ENCODE measurements at regions not wholly inside any gene's neighbourhood (a gene's known extent, or its start where the extent isn't known, plus 50 kb on each side); places are given as distances from the start of the nearest gene placed in this dataset.

GRCh38 chr5:101806410-101806809, 489.7 kb downstream of the SLCO4C1 start:
- TF ChIP-seq CTCF (IDR thresholded peaks at IDR 0.05; ENCODE audit: low read depth, low read length, missing input control) (no peak), HNF4G (IDR thresholded peaks at IDR 0.05) (no peak), TAF1 (conservative IDR thresholded peaks at IDR 0.05) (no peak), RAD21 (IDR thresholded peaks at IDR 0.05) (no peak), YY1 (IDR thresholded peaks at IDR 0.05) (no peak), ATF3 (IDR thresholded peaks at IDR 0.05) (no peak), SP1 (IDR thresholded peaks at IDR 0.05) (no peak), REST (IDR thresholded peaks at IDR 0.05) (no peak), ZBTB33 (IDR thresholded peaks at IDR 0.05) (no peak)

Data from liver (tissue), 3 donors.